ENCODE measurements at regions not wholly inside any gene's neighbourhood (a gene's known extent, or its start where the extent isn't known, plus 50 kb on each side); places are given as distances from the start of the nearest gene placed in this dataset.

DNA sequence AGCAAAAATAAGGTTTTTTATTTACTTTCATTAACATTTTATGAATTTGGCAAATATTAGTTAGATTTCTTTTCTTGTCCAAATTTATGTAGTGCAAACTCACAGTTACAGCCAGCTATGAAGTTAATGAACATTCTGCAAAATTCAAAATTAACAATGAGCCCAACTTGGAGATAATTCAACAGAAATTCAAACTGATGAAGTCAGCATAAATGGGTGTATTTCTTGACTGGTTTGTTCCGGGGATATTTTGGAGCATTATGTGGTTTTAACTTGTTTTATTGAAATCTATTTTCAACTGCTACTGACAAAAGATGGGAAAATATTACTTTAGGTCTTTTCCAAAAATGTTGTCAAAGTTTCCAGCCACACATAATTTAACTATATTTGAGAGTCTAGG, 807.9 kb downstream of the CDH8 start:
- TF ChIP-seq YY1 (IDR thresholded peaks at IDR 0.05) (no peak), RAD21 (IDR thresholded peaks at IDR 0.05) (no peak), HNF4A (conservative IDR thresholded peaks at IDR 0.05) (no peak), TAF1 (conservative IDR thresholded peaks at IDR 0.05) (no peak), SP1 (IDR thresholded peaks at IDR 0.05) (no peak), GABPA (IDR thresholded peaks at IDR 0.05 in 1 of 2, conservative IDR thresholded peaks at IDR 0.05 in 1 of 2) (no peak), JUND (IDR thresholded peaks at IDR 0.05) (no peak), NR2F2 (IDR thresholded peaks at IDR 0.05) (no peak)
- TF ChIP-seq, protein P1, sequence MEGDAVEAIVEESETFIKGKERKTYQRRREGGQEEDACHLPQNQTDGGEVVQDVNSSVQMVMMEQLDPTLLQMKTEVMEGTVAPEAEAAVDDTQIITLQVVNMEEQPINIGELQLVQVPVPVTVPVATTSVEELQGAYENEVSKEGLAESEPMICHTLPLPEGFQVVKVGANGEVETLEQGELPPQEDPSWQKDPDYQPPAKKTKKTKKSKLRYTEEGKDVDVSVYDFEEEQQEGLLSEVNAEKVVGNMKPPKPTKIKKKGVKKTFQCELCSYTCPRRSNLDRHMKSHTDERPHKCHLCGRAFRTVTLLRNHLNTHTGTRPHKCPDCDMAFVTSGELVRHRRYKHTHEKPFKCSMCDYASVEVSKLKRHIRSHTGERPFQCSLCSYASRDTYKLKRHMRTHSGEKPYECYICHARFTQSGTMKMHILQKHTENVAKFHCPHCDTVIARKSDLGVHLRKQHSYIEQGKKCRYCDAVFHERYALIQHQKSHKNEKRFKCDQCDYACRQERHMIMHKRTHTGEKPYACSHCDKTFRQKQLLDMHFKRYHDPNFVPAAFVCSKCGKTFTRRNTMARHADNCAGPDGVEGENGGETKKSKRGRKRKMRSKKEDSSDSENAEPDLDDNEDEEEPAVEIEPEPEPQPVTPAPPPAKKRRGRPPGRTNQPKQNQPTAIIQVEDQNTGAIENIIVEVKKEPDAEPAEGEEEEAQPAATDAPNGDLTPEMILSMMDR (IDR thresholded peaks at IDR 0.05; ENCODE audit: low read depth, low read length, missing input control), result no peak
- TF ChIP-seq, protein P2, sequence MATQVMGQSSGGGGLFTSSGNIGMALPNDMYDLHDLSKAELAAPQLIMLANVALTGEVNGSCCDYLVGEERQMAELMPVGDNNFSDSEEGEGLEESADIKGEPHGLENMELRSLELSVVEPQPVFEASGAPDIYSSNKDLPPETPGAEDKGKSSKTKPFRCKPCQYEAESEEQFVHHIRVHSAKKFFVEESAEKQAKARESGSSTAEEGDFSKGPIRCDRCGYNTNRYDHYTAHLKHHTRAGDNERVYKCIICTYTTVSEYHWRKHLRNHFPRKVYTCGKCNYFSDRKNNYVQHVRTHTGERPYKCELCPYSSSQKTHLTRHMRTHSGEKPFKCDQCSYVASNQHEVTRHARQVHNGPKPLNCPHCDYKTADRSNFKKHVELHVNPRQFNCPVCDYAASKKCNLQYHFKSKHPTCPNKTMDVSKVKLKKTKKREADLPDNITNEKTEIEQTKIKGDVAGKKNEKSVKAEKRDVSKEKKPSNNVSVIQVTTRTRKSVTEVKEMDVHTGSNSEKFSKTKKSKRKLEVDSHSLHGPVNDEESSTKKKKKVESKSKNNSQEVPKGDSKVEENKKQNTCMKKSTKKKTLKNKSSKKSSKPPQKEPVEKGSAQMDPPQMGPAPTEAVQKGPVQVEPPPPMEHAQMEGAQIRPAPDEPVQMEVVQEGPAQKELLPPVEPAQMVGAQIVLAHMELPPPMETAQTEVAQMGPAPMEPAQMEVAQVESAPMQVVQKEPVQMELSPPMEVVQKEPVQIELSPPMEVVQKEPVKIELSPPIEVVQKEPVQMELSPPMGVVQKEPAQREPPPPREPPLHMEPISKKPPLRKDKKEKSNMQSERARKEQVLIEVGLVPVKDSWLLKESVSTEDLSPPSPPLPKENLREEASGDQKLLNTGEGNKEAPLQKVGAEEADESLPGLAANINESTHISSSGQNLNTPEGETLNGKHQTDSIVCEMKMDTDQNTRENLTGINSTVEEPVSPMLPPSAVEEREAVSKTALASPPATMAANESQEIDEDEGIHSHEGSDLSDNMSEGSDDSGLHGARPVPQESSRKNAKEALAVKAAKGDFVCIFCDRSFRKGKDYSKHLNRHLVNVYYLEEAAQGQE (IDR thresholded peaks at IDR 0.05), result no peak
- TF ChIP-seq, protein P3, sequence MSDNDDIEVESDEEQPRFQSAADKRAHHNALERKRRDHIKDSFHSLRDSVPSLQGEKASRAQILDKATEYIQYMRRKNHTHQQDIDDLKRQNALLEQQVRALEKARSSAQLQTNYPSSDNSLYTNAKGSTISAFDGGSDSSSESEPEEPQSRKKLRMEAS (IDR thresholded peaks at IDR 0.05), result no peak
- TF ChIP-seq, protein P4, sequence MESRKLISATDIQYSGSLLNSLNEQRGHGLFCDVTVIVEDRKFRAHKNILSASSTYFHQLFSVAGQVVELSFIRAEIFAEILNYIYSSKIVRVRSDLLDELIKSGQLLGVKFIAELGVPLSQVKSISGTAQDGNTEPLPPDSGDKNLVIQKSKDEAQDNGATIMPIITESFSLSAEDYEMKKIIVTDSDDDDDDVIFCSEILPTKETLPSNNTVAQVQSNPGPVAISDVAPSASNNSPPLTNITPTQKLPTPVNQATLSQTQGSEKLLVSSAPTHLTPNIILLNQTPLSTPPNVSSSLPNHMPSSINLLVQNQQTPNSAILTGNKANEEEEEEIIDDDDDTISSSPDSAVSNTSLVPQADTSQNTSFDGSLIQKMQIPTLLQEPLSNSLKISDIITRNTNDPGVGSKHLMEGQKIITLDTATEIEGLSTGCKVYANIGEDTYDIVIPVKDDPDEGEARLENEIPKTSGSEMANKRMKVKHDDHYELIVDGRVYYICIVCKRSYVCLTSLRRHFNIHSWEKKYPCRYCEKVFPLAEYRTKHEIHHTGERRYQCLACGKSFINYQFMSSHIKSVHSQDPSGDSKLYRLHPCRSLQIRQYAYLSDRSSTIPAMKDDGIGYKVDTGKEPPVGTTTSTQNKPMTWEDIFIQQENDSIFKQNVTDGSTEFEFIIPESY (IDR thresholded peaks at IDR 0.05), result no peak

Data from liver (tissue), 3 donors.